Loucy (cell line): ENCODE measurements at regions not wholly inside any gene's neighbourhood (a gene's known extent, or its start where the extent isn't known, plus 50 kb on each side); places are given as distances from the start of the nearest gene placed in this dataset.

Experiments
- H2AFZ ChIP-seq: fragments of 200-600 bp; sonication (generic); 2 replicates; pipeline ENCODE4 v1.6.0; 2016; ENCODE audit warnings: antibody characterized with exemption, mild to moderate bottlenecking, low read length, moderate library complexity
- H3F3A ChIP-seq: fragments of 200-600 bp; 2 replicates; pipeline ENCODE4 v1.6.0; 2016; ENCODE audit warnings: antibody characterized with exemption, low read depth, mild to moderate bottlenecking
- H3K27me3 ChIP-seq: fragments of 200-600 bp; sonication (generic); 2 replicates; pipeline ENCODE4 v1.6.1; 2014; ENCODE audit warnings: low read length, mild to moderate bottlenecking; ENCODE audit not compliant: insufficient read depth, poor library complexity, severe bottlenecking
- H3K36me3 ChIP-seq: fragments of 200-600 bp; sonication (generic); 2 replicates; pipeline ENCODE4 v1.6.1; 2016; ENCODE audit warnings: low read length; ENCODE audit not compliant: insufficient read depth
- H3K4me1 ChIP-seq: fragments of 200-600 bp; sonication (generic); 2 replicates; pipeline ENCODE4 v1.5.1; 2014; ENCODE audit warnings: low read length, mild to moderate bottlenecking; ENCODE audit not compliant: insufficient read depth, poor library complexity, severe bottlenecking
- H3K4me2 ChIP-seq: fragments of 200-600 bp; sonication (generic); 2 replicates; pipeline ENCODE4 v1.6.0; 2014; ENCODE audit warnings: antibody characterized with exemption, low read length, low read depth, mild to moderate bottlenecking; ENCODE audit not compliant: poor library complexity, severe bottlenecking
- H3K4me3 ChIP-seq: fragments of 200-600 bp; sonication (generic); 2 replicates; pipeline ENCODE4 v1.5.1; 2014; ENCODE audit warnings: low read length, mild to moderate bottlenecking, mixed read lengths; ENCODE audit not compliant: poor library complexity, severe bottlenecking
- H3K79me2 ChIP-seq: fragments of 200-600 bp; sonication (generic); 2 replicates; pipeline ENCODE4 v1.6.1; 2014; ENCODE audit warnings: low read length; ENCODE audit not compliant: insufficient read depth
- H3K9ac ChIP-seq: fragments of 200-600 bp; sonication (generic); 2 replicates; pipeline ENCODE4 v1.6.0; 2014; ENCODE audit warnings: mild to moderate bottlenecking, low read depth, low read length, moderate library complexity; ENCODE audit not compliant: poor library complexity, severe bottlenecking
- H3K9me2 ChIP-seq: fragments of 200-600 bp; sonication (generic); replicated peaks from 2 replicates; pipeline ENCODE4 v1.6.1; 2016; ENCODE audit warnings: low read depth, low read length, mixed read lengths
- H3K9me3 ChIP-seq: fragments of 200-600 bp; sonication (generic); 2 replicates; pipeline ENCODE4 v1.6.1; 2014; ENCODE audit warnings: mild to moderate bottlenecking, antibody characterized with exemption, low read length, low read depth; ENCODE audit not compliant: insufficient read depth
- H4K20me1 ChIP-seq: fragments of 200-600 bp; sonication (generic); 2 replicates; pipeline ENCODE4 v1.6.0; 2014; ENCODE audit warnings: antibody characterized with exemption, low read length, mild to moderate bottlenecking; ENCODE audit not compliant: insufficient read depth, poor library complexity, severe bottlenecking
- CTCF ChIP-seq: fragments of 200-600 bp; sonication (generic); conservative IDR thresholded peaks from 2 replicates; pipeline ENCODE4 v1.5.1; 2014; ENCODE audit warnings: mild to moderate bottlenecking, antibody characterized with exemption, low read length
- EZH2phosphoT487 ChIP-seq: fragments of 200-600 bp; IDR thresholded peaks from 2 replicates; pipeline ENCODE4 v1.6.1; 2018; ENCODE audit warnings: antibody characterized with exemption, mild to moderate bottlenecking, moderate library complexity, borderline replicate concordance

- TF ChIP-seq EZH2phosphoT487 (no peak), CTCF (no peak)
- H3K9ac ChIP-seq, result no peak overlapping the region
- H2AFZ ChIP-seq, result no peak overlapping the region
- H3K9me2 ChIP-seq, result no peaks in the 10 kb centered on the region
- H3K4me1 ChIP-seq, result no peaks in the 10 kb centered on the region
- H3K79me2 ChIP-seq, result no peaks in the 10 kb centered on the region
- no peak overlapping the region for H3K4me2 ChIP-seq
- no peak overlapping the region for H3K4me3 ChIP-seq
- no peaks in the 10 kb centered on the region for H3K36me3 ChIP-seq
- no peaks in the 10 kb centered on the region for H3K27me3 ChIP-seq
- H3F3A ChIP-seq, result no peaks in the 10 kb centered on the region
- H4K20me1 ChIP-seq, result no peaks in the 10 kb centered on the region
- no peaks in the 10 kb centered on the region for H3K9me3 ChIP-seq
These were observed 157.9 kb downstream of the MAGEB5 start for GRCh38 chrX:26373829-26374228.

GRCh38 chrX:26352891-26353430 is 137.0 kb downstream of the MAGEB5 start:
- H3K9me2 ChIP-seq, result no peaks in the 10 kb centered on the region
- H3K27me3 ChIP-seq, result no peaks in the 10 kb centered on the region
- no peak overlapping the region for H3K4me2 ChIP-seq
- no peaks in the 10 kb centered on the region for H3K4me1 ChIP-seq
- H3F3A ChIP-seq, result no peaks in the 10 kb centered on the region
- H2AFZ ChIP-seq, result no peak overlapping the region
- no peak overlapping the region for H3K9ac ChIP-seq
- H4K20me1 ChIP-seq, result no peaks in the 10 kb centered on the region
- no peak overlapping the region for H3K4me3 ChIP-seq
- H3K79me2 ChIP-seq, result no peaks in the 10 kb centered on the region
- H3K9me3 ChIP-seq, result no peaks in the 10 kb centered on the region
- no peaks in the 10 kb centered on the region for H3K36me3 ChIP-seq
- no peak for TF ChIP-seq CTCF
- no peak for TF ChIP-seq EZH2phosphoT487

GRCh38 chrX:26347171-26347570 is 131.2 kb downstream of the MAGEB5 start:
- TF ChIP-seq EZH2phosphoT487 (no peak), CTCF (no peak)
- Histone ChIP-seq H2AFZ (no peak overlapping the region), H3K36me3 (no peaks in the 10 kb centered on the region), H3K4me2 (no peak overlapping the region), H3F3A (no peaks in the 10 kb centered on the region), H3K27me3 (no peaks in the 10 kb centered on the region), H3K79me2 (no peaks in the 10 kb centered on the region), H3K9me3 (no peaks in the 10 kb centered on the region), H3K9ac (no peak overlapping the region), H3K9me2 (no peaks in the 10 kb centered on the region), H3K4me3 (no peak overlapping the region), H3K4me1 (no peaks in the 10 kb centered on the region), H4K20me1 (no peaks in the 10 kb centered on the region)
